Cardiac muscle cell (in vitro differentiated cells and primary cell): ENCODE measurements at regions not wholly inside any gene's neighbourhood (a gene's known extent, or its start where the extent isn't known, plus 50 kb on each side); places are given as distances from the start of the nearest gene placed in this dataset.

Experiments used
- DNase-seq, 2 donors: peaks; one replicate each; pipeline versions ENCODE4 v3.0.0 to v3.0.0-alpha.2; 2010 to 2017; ENCODE audit warnings: low read depth in 1 of 2, low spot score in 1 of 2
- H3K27ac ChIP-seq: fragments of 200-600 bp; sonication (generic); 2 replicates; pipeline ENCODE4 v1.5.1; 2016
- H3K27me3 ChIP-seq: fragments of 200-600 bp; sonication (generic); 2 replicates; pipeline ENCODE4 v1.6.0; 2016; ENCODE audit warnings: control low read depth
- H3K36me3 ChIP-seq: fragments of 200-600 bp; sonication (generic); 2 replicates; pipeline ENCODE4 v1.5.1; 2016; ENCODE audit warnings: control low read depth
- H3K4me1 ChIP-seq: fragments of 200-600 bp; sonication (generic); 2 replicates; pipeline ENCODE4 v1.8.1; 2017; ENCODE audit warnings: low read depth, mild to moderate bottlenecking, mixed run types
- H3K4me3 ChIP-seq: fragments of 200-600 bp; sonication (generic); 2 replicates; pipeline ENCODE4 v1.5.1; 2016; ENCODE audit warnings: mild to moderate bottlenecking
- H3K9me3 ChIP-seq: fragments of 200-600 bp; sonication (generic); 2 replicates; pipeline ENCODE4 v1.5.1; 2017; ENCODE audit warnings: low read depth, mild to moderate bottlenecking, control low read depth
- CTCF ChIP-seq: IDR thresholded peaks from 2 replicates; pipeline ENCODE4 v1.5.1; 2012; ENCODE audit warnings: low read depth, mild to moderate bottlenecking, low read length

- Histone ChIP-seq H3K4me1 (peaks cover 21% of the 10 kb centered on the region), H3K4me3 (no peak overlapping the region), H3K27me3 (no peaks in the 10 kb centered on the region), H3K9me3 (no peaks in the 10 kb centered on the region), H3K27ac (no peak overlapping the region), H3K36me3 (no peaks in the 10 kb centered on the region)
- DNase-seq: peak in 1 of 2 donors; percentile 7
- no peak for TF ChIP-seq CTCF
These were observed 464.9 kb downstream of the EPM2A start for GRCh38 chr6:145270464-145270863.

- H3K4me1 ChIP-seq: peaks cover 21% of the 10 kb centered on the region
- no peaks in the 10 kb centered on the region for H3K27me3 ChIP-seq
- no peaks in the 10 kb centered on the region for H3K9me3 ChIP-seq
- H3K4me3 ChIP-seq: no peak overlapping the region
- no peak for DNase-seq
- peak overlapping the region; percentile 48 for H3K27ac ChIP-seq
- H3K36me3 ChIP-seq: no peaks in the 10 kb centered on the region
- no peak for TF ChIP-seq CTCF
These were observed 464.3 kb downstream of the EPM2A start for GRCh38 chr6:145271040-145271439.

- no peak for DNase-seq
- no peaks in the 10 kb centered on the region for H3K27me3 ChIP-seq
- no peaks in the 10 kb centered on the region for H3K9me3 ChIP-seq
- no peak overlapping the region for H3K4me3 ChIP-seq
- no peak overlapping the region for H3K27ac ChIP-seq
- peaks cover 21% of the 10 kb centered on the region for H3K4me1 ChIP-seq
- TF ChIP-seq CTCF: no peak
- H3K36me3 ChIP-seq: no peaks in the 10 kb centered on the region
These were observed 463.7 kb downstream of the EPM2A start for GRCh38 chr6:145271577-145271976.

GRCh38 chr6:145272246-145272645 lies 463.1 kb downstream of the EPM2A start:
- no peak overlapping the region for H3K27ac ChIP-seq
- peaks cover 21% of the 10 kb centered on the region for H3K4me1 ChIP-seq
- H3K36me3 ChIP-seq: no peaks in the 10 kb centered on the region
- no peak for DNase-seq
- no peak for TF ChIP-seq CTCF
- H3K4me3 ChIP-seq: no peak overlapping the region
- no peaks in the 10 kb centered on the region for H3K27me3 ChIP-seq
- no peaks in the 10 kb centered on the region for H3K9me3 ChIP-seq

GRCh38 chr6:145273136-145273535 lies 462.2 kb downstream of the EPM2A start:
- Histone ChIP-seq H3K9me3 (no peaks in the 10 kb centered on the region), H3K27ac (no peak overlapping the region), H3K4me3 (no peak overlapping the region), H3K27me3 (no peaks in the 10 kb centered on the region), H3K36me3 (no peaks in the 10 kb centered on the region), H3K4me1 (peaks cover 21% of the 10 kb centered on the region)
- no peak for DNase-seq
- TF ChIP-seq CTCF: no peak

GRCh38 chr6:145274083-145274482 lies 461.2 kb downstream of the EPM2A start:
- TF ChIP-seq CTCF: no peak
- no peak overlapping the region for H3K27ac ChIP-seq

More at GRCh38 chr6:145274083-145274482, 461.2 kb downstream of the EPM2A start:
- Histone ChIP-seq H3K4me1 (peaks cover 21% of the 10 kb centered on the region), H3K36me3 (no peaks in the 10 kb centered on the region), H3K4me3 (no peak overlapping the region), H3K9me3 (no peaks in the 10 kb centered on the region), H3K27me3 (no peaks in the 10 kb centered on the region)
- DNase-seq: no peak
